ENCODE measurements at regions not wholly inside any gene's neighbourhood (a gene's known extent, or its start where the extent isn't known, plus 50 kb on each side); places are given as distances from the start of the nearest gene placed in this dataset.

DNA sequence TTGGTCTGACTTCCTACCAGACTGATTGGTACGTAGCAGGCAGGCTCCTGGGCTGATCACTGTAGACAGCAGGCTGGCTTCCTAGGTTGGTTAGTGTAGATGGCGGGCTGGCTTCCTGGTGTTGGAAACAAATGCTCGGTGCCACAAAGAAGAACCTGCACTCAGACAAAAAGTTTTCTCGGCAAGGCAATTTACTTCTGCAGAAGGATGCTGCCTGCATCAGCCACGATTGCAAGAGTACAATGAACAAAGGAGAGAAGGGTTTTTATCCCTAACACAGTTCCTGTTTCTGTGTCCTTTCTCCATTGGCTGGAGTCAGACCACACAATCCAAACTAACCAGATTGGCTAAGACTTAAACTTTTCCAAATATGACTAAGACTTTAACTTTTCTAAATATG lies 123.6 kb upstream of the PPP2R2D start:
- DNase-seq = no peak

DNA sequence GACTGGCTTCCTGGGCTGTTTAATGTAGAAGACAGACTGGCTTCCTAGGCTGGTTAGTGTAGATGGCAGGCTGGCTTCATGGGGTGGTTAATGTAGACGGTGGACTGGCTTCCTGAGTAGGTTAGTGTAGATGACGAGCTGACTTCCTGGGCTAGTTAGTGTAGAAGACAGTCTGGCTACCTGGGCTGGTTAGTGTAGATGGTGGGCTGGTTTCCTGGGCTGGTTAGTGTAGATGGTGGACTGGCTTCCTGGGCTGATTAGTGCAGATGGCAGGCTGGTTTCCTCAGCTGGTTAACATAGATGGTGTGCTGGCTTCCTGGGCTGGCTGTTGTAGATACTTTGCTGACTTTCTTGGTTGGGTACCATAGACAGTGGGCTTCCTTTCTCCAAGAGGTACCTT lies 122.9 kb upstream of the PPP2R2D start:
- DNase-seq = no peak

DNA sequence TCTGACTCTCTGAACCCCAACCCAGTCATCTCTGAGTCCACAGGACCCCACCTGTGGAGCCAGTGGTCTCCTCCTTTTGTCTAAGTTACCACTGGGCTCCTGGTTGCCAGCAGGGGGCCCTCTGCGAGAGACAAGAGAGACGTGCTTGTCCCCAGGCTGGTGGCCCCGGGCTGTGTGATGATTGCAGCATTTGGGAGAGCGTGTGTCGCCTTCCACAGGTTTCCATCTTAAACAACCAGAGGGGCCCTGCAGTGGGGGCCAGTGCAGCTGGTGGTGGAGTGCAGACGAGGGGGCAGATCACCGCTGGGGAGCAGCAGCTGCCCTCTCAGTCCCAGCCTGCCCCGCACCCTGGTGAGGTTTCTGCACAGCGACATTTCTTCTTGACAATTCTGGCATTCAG lies 122.4 kb upstream of the PPP2R2D start:
- no peak for DNase-seq

DNA sequence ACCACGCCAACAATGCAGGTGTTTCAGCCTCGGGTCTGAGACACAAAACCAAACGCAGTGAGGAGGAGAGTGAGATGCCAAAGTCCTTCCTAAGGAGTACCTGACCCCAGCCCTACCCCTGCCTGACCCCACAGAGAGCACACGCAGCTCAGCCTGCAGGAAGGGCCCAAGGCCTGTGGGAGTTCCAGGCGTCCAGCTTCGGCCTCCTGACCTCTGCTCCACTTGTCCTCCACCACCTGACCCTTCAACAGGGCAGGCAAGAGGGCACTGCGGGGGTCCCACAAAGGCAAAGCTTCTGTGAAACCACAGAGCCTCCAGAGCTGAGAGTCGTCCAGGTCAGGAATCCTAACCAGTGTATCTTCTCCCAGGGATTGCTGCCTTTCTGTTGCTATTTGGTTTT lies 122.0 kb upstream of the PPP2R2D start:
- no peak for DNase-seq

DNA sequence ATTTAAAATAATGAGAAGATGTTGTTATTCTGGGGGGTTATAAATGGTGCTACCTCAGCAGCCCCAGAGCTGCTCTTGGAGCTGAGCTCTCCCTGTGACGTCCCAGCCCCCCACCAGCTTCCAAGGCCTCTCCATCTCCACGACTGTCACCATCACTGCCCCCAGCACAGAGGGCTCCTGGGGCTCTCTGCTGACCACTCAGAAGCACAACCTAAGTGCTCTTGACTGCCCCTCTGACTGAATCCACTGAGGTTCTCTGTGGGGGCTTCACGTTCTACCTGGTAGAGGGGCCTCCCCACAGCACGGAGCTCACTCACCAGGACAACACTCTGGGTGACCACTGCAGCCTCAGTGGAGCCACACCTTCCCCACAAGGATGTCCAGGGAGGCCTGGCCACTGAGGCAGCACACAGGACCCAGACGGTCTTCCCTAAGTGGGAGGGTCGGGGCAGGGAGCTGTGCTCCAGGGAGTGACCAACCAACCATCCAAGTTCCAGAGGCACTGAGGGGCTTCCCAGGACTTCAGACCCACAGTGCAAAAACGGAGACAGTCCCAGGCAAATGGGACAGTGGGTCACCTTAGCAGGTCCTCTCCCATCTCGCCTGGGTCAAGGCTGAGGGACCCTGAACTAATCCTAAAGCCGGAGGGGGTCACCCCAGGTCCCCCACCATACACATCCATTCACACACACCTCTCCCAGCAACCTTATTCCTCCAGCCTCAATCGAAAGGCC lies 121.0 kb upstream of the PPP2R2D start:
- no peak for DNase-seq

DNA sequence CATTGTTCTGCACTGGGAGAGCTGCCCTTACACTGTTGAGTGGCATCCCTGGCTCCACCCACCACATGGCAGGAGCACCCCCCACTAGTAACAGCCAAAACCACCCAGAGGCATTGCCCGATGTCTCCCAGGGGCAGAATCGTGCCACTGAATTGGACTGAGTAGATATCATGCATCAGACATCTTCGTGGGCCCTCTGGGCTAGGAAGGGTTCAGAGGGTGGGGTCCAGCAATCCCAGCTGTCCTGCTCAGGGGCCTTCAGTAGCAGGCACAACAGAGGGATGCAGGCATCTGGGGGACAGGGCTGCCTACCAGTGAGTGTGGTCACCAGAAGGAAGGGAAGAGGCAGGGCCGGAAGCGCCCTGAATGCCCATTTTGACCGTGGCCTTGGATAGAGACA lies 119.7 kb upstream of the PPP2R2D start:
- no peak for DNase-seq

DNA sequence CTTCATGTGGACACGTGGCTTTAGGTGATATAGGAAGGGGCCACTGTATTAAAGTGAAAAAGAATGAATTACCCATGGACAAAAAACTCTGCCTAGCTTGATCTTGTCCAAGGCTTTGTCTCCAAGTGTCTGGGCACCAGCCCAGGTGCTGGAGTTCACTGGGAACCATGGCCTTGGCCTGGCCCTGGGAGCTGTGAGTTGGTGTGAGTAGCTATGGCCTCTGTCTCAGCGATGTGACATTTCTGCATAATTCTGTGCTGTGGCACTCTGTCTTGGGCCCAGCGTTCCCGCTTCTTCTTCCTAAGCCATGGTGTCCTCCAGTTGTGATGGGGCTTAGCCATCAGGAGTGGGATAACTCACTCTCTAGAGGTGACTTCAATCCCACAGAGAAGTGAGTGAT lies 119.0 kb upstream of the PPP2R2D start:
- DNase-seq = no peak

DNA sequence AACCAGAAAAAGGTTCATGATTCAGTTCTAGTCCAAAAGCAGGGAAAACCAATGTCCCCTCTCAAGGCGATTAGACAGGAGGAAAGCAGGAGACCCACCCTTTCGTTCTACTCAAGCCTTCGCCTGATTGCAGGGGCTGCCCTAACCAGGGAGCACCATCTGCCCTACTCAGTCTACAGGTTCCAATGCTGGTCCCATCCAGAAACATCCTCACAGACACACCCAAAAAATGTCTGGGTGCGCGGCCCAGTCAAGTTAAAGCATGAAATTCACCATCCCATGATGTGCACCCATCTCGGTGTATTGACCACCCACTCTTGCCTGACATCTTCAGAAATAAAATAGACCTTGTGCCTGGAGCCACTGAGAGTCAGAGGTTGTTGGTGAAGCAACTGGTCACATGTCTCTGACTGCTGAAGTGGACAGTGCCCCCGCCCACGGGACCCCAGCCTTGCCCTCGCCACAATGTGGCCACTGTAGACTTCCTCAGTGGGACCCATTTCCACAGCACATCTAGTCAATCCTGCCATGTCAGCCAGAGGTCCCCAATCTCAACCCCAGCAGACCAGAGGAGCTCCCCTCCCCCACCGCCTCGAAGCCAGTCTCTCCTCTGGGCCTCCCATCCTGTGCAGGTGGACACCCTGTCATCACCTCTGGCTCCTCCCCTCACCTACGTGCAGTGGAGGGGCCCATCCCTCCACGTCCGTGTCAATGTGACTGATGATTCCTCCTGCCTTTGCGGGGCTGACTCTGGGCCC lies 116.3 kb upstream of the PPP2R2D start:
- DNase-seq = no peak

DNA sequence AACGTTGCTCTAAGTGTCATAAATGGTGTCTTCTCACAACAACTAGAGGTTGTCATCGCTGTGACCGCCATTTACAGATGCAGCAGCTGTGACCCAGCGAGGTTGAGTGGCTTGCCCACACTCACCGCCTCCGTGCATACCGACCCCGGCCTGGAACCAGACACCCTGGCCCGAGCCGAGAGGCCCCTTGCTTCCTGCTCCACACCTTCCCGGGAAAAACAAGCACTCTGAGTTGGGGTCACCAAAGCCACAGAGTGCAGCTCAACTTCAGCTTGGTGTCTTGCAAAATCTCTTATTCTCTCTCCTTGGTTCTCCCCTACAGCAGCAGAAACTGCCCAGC lies 115.7 kb upstream of the PPP2R2D start:
- DNase-seq = no peak

DNA sequence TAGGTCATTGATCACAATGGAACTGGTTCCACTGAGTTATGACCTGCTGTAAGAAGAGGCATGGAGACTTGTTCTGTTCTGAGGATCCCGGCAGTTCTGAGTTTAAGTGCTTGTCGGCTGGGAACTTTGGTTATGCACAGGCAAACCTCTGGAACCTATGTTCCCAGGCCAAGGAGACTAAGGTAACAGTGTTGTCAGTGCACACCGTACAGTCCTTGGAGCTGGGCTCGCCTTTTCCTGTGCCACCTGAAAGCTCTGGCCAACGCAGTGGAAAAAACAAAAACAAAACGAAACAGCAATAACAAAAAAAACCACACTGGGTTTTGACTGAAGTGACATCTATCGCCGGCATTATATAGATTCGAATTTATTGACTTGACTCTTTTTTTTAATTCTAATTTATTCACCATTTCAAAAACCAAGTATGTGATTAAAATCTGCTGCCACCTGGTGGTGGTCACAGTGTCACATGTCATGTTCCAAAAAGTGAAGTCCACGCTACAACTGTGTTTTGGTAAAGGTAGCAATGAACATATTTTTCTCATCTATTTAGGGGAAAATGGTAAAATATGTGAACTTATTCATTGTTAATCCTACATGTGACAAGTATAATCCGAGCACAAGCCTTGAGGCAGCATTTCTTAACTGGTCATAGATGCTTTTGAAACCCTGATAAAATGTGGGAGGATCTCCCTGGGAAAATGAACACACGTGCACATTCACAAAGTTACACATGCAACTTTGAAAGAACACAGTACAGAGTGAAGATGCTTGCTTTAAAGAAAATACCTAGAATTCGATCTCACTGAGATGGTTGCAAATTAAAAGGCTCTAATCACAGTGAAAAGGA lies 113.8 kb upstream of the PPP2R2D start:
- no peak for DNase-seq

DNA sequence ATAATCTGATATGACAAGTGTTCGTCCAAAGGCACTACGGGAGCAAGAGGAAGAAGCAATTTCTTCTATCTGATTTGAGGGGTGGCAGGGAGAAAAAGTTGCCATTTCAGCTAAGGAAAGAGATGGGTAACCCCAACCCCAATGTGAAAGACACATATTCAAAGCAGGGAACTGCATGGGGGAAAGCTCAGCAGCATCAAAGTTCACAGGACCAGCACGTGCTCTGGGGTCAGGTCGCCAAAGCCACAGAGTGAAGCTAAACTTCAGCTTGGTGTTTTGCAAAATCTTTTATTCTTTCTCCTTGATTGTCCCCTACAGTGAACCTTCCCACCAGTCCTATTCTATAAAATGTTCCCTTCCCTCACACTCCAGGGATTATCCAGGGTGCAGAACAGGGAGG lies 112.8 kb upstream of the PPP2R2D start:
- no peak for DNase-seq

DNA sequence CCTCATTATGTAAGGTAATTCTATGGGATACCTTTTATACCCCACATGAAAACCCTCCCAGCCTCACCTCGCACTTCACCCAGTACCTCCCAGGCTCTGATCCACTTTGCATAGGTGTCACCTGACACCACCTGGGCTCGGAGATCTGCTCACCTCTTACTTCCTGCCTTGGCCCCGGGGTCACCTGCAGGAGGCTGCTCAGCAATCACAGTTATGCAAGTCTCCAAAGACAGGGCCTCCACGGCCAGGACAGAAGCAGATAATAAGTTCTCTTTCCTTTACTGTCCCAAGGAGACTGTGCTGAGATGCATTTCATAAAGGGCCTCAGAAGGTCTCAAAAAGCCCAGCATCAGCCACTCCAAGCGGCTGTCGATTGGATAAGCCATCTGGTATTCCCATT lies 112.4 kb upstream of the PPP2R2D start:
- no peak for DNase-seq

DNA sequence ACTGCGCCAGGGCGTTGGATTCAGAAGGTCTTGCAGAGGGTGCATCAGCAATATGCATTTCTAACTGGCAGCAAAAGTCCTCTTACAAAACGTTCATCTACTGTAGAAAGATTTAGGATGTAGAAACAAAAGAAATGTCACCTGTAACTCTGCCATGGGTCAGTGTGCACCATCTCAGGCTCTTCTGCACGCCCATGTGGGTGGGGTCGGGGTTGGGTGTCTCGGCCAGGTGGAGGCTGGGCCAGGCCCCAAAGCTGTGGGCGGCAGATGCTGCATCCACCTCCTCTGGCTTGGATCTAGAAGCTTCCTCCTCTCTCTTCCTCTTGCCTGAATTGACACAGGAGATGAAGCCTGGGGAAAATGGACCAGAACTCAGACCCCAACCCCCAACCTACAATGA lies 111.3 kb upstream of the PPP2R2D start:
- no peak for DNase-seq

DNA sequence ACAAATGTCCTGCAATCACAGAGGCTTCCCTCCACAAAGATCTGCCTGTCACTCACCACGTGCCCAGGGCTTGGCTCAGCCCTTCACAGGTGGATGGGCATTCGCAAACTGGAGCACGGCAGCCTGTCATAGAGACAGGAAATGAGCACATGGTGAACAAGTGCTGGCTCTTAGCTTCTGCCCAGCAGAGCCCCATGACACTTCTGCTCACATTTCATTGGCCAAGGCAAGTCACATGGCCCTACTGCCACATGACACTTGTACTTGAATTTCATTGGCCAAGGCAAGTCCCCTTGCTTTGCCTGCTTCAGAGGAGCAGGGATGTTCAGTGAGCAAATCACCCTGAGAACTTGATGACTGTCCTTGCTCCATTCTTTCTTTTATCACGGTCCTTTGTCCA lies 110.8 kb upstream of the PPP2R2D start:
- DNase-seq = no peak

DNA sequence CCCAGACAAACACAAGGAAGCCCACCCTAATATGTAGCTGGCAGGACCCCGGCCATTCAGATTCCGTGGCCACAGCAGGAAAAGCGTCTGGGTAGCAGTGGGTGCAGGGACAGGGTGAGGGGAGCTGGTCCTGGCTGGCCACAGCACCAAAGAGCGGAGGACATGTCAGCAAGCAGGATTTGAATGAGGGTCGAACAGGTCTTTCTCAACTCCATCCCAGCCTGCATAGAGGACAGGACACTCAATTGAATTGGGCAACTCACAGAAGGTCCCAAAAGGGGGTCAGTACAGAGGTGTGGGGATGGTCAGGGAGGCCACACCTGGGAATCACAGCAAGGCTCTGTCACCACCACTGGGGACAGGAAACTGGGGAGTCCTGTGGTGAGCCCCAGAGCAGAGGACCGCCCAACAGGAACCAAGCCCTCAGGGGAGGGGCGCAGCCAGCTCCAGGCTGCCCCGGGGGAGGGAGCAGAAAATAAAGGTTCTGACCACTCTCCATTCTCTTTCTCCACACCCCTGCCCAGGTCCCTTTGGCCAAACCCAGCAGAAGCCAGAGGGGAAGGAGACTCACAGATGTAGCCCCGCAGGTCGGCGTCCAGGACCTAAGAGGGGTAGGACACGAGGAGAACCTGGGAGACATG lies 108.7 kb upstream of the PPP2R2D start:
- no peak for DNase-seq

DNA sequence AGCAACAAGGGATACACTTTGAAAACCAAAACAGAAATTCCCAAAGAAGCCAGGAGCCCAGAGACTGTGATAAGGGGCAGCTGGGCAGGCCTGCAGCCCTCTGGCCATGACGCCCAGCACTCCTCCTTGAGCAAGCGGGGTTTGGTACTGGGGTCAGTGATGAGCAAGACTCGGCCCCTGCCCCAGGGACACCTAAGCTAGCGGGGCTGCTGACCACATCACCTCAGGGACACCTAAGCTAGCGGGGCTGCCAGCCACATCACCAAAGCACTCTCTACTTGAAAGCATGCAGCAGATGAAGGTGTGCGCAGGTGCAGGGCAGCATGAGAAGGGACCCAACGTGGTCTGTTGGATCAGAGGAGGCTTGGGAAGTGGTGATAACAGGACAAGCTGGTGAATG lies 108.0 kb upstream of the PPP2R2D start:
- no peak for DNase-seq

DNA sequence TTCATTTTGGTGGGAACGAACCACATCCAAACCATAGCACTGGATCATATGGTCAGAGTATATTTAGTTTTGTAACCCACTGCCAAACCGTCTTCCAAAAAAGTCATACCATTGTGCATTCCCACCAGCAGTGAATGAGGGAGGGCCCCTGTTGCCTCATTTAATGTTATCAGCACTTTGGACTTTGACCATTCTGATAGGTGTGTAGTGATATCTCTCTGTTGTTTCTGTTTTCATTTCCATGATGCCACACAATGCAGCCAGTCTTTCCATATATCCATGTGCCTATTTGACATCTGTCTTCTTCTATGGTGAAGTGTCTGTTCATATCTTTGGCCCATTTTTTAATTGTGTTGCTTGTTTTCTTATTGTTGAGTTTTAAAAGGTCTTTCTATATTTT lies 105.0 kb upstream of the PPP2R2D start:
- no peak for DNase-seq

DNA sequence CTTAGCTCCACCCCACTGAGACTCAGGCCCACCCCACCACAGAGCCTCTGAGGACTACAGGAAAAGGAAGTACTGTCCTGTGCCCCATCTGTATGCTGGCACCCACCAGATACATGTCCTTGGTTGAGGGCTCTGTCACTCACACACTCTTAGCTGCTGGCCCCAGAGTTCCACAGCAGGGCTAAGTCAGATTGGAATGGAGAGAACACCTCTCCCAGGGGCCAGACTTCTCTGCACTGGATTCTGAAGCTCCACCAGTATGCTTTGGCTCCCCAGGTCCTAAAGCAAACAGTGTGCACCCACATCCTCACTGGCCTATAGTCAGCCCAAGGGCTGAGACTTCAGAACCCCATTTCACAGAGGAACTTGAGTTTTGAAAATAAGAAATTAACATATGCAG lies 103.2 kb upstream of the PPP2R2D start:
- no peak for DNase-seq

DNA sequence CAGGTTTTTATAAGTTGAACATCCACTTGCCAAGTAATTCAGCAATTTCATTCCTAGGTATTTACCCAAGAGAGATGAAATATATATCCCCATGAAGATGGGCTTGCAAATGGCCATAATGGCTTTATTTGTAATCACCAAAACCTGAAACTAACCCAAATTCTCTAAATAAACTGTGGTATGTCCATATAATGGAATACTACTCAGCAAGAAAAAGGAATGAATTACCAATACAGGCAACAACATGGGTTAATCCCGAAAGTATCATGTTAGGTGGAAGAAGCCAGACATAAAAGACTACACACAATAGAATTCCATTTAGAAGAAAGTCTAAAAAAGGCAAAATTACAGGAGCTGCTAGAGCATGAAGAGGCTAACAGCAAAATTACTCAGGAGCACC lies 101.4 kb upstream of the PPP2R2D start:
- no peak for DNase-seq

DNA sequence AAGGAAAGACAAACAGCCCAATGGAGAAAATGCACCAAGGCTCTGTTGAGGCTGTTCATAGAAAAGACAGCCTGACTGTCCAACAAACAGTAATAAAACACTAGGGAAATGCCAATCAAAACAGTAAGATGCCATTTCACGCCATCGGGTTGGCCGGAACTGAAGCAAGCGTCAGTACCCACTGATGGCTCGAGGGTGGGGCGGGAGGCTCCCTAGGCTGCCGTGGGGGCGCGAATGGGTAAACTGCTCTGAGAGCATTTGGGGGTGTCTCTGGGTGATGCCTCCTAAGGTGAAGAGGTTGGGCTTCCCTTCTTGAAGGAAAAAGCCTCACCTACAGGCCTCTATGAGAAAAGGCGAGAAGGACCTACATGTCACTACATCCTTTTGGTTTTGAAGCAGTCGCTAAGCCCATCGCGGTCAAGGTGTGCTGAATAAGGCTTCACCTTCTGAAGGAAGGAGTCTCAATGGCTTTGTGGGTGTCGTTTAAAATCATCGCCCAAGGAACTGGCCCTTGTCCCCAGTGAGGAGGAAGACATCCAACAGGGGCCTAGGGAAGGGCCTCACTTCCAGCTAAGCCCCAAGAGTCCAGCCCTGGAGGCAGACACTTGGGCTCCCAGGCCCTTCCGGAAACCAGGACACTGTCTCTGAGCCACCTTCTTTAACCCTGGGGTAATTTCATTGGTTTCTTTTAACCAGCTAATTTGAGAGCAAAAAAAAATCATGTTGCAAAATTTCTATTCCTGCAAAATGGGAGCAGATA lies 98.5 kb upstream of the PPP2R2D start:
- DNase-seq = no peak

DNA sequence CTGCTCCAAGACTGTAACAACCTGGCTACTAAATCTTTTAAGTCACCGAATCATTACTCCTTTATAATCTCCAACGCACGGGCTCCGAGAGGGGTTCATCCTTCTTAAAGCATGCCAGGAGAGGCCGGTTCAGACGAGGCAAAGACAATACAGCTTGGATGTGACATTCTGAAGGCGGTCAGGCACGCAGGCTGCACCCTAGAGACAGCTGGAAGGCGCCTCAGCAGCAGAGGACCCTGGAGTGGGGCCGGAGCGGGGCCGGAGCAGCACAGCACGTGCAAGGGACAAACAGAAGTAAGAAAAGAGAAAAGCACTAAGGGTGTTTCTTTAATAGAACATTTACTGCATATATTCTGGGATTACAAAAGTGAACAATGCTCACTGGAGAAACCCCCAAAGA lies 97.8 kb upstream of the PPP2R2D start:
- DNase-seq = no peak

DNA sequence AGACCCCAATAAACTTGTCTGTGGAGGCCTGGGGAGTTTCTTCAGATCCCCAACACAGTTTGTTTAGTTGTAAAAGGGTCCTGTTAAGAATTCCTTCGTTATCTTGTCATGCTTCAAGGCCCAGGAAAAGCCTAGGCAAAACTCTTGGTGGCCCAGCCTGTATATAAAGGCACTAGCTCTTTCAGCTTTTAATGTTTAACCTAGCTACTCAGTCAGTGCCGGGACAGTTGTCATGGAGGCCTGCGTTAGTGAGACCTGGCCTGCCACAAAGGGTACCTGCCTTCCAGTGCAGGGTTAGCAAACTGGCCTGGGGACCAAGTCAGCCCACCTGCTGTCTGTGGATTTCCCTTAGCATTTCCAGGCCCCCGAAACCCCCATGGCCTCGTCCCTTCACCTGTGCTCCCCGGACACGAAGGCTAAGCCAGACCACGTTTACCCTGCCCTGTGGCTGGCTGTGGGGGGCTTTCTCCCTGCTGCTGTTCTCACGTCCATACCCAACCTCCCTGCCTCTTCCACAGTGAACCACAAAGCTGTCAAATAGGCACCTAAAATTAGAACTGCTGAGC lies 96.9 kb upstream of the PPP2R2D start:
- DNase-seq = no peak
